ENCODE measurements at regions not wholly inside any gene's neighbourhood (a gene's known extent, or its start where the extent isn't known, plus 50 kb on each side); places are given as distances from the start of the nearest gene placed in this dataset.

- TF ChIP-seq, protein P1, sequence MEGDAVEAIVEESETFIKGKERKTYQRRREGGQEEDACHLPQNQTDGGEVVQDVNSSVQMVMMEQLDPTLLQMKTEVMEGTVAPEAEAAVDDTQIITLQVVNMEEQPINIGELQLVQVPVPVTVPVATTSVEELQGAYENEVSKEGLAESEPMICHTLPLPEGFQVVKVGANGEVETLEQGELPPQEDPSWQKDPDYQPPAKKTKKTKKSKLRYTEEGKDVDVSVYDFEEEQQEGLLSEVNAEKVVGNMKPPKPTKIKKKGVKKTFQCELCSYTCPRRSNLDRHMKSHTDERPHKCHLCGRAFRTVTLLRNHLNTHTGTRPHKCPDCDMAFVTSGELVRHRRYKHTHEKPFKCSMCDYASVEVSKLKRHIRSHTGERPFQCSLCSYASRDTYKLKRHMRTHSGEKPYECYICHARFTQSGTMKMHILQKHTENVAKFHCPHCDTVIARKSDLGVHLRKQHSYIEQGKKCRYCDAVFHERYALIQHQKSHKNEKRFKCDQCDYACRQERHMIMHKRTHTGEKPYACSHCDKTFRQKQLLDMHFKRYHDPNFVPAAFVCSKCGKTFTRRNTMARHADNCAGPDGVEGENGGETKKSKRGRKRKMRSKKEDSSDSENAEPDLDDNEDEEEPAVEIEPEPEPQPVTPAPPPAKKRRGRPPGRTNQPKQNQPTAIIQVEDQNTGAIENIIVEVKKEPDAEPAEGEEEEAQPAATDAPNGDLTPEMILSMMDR (IDR thresholded peaks at IDR 0.05; ENCODE audit: insufficient read depth, low read length), result no peak
- DNase-seq (ENCODE audit: low read depth), result no peak
- no peak overlapping the region for H3K4me3 ChIP-seq (ENCODE audit: low read depth, low read length)
Observed at GRCh38 chrX:102988517-102988916, 51.4 kb downstream of the RAB40AL start.

GRCh38 chrX:102995316-102995715, 58.2 kb downstream of the RAB40AL start:
- TF ChIP-seq, protein P1 (IDR thresholded peaks at IDR 0.05; ENCODE audit: insufficient read depth, low read length), result no peak
- H3K4me3 ChIP-seq (ENCODE audit: low read depth, low read length), result no peak overlapping the region
- DNase-seq (ENCODE audit: low read depth), result peak; percentile 44

GRCh38 chrX:103002576-103002975, 61.4 kb downstream of the BEX1 start:
- no peak overlapping the region for H3K4me3 ChIP-seq (ENCODE audit: low read depth, low read length)
- TF ChIP-seq, protein P1 (IDR thresholded peaks at IDR 0.05; ENCODE audit: insufficient read depth, low read length), result no peak
- peak; percentile 74 for DNase-seq (ENCODE audit: low read depth)
